ENCODE measurements at regions not wholly inside any gene's neighbourhood (a gene's known extent, or its start where the extent isn't known, plus 50 kb on each side); places are given as distances from the start of the nearest gene placed in this dataset.

GRCh38 chr10:33815776-33816175, 481.3 kb upstream of the NRP1 start:
- no peaks in the 10 kb centered on the region for H3K9me3 ChIP-seq
- H3K27me3 ChIP-seq: no peaks in the 10 kb centered on the region
- no peak overlapping the region for H3K4me3 ChIP-seq
- no peak for DNase-seq (ENCODE audit: low spot score in 2 of 2)
- intact Hi-C loops (cut with DNase I): no loop called here
- TF ChIP-seq, protein P1, sequence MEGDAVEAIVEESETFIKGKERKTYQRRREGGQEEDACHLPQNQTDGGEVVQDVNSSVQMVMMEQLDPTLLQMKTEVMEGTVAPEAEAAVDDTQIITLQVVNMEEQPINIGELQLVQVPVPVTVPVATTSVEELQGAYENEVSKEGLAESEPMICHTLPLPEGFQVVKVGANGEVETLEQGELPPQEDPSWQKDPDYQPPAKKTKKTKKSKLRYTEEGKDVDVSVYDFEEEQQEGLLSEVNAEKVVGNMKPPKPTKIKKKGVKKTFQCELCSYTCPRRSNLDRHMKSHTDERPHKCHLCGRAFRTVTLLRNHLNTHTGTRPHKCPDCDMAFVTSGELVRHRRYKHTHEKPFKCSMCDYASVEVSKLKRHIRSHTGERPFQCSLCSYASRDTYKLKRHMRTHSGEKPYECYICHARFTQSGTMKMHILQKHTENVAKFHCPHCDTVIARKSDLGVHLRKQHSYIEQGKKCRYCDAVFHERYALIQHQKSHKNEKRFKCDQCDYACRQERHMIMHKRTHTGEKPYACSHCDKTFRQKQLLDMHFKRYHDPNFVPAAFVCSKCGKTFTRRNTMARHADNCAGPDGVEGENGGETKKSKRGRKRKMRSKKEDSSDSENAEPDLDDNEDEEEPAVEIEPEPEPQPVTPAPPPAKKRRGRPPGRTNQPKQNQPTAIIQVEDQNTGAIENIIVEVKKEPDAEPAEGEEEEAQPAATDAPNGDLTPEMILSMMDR (IDR thresholded peaks at IDR 0.05): no peak
- H3K4me1 ChIP-seq: no peaks in the 10 kb centered on the region
- no peaks in the 10 kb centered on the region for H3K36me3 ChIP-seq
- no peak overlapping the region for H3K27ac ChIP-seq

DNA sequence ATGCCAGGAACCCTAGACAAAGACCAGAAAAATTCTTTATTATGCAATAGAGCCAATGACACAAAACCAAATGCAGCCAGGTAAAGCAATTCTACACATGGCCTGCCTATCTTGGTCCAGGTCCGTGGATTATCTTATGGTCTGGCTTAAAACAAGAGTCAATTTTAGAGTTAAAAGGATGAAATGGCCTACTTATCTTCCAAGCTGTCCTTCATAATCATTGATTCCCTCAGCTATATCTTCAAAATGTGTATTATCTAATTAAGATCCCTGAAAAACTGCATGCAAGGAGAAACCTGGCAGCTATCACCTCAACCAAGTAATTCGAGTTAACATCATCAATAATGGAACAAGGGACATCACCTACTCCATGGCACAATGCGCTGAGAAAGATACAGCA, 479.4 kb upstream of the NRP1 start:
- no peaks in the 10 kb centered on the region for H3K4me1 ChIP-seq
- no peaks in the 10 kb centered on the region for H3K27me3 ChIP-seq
- intact Hi-C loops (cut with DNase I): no loop called here
- no peaks in the 10 kb centered on the region for H3K36me3 ChIP-seq
- DNase-seq (ENCODE audit: low spot score in 2 of 2): no peak
- TF ChIP-seq, protein P1 (IDR thresholded peaks at IDR 0.05): no peak
- H3K9me3 ChIP-seq: no peaks in the 10 kb centered on the region
- H3K27ac ChIP-seq: no peak overlapping the region
- no peak overlapping the region for H3K4me3 ChIP-seq

DNA sequence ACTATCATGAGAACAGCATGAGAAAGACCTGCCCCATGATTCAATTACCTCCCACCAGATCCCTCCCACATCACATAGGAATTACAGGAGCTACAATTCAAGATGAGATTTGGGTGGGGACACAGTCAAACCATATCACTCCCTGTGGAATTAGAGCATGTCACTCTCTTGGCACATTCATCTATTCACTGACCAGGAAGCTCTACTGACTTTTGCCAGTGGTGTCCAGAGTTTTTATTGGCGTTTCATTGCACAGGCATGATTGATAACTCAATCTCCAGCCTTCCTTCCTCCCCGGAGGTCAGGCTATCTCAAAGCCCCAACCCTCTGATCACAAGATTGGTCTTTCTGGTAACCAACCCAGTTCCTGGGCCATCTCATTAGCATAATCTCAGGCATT, 478.9 kb upstream of the NRP1 start:
- Histone ChIP-seq H3K27ac (no peak overlapping the region), H3K4me3 (no peak overlapping the region), H3K4me1 (no peaks in the 10 kb centered on the region), H3K27me3 (no peaks in the 10 kb centered on the region), H3K36me3 (no peaks in the 10 kb centered on the region), H3K9me3 (no peaks in the 10 kb centered on the region)
- no peak for DNase-seq (ENCODE audit: low spot score in 2 of 2)
- TF ChIP-seq, protein P1 (IDR thresholded peaks at IDR 0.05): no peak
- intact Hi-C loops (cut with DNase I): no loop called here

DNA sequence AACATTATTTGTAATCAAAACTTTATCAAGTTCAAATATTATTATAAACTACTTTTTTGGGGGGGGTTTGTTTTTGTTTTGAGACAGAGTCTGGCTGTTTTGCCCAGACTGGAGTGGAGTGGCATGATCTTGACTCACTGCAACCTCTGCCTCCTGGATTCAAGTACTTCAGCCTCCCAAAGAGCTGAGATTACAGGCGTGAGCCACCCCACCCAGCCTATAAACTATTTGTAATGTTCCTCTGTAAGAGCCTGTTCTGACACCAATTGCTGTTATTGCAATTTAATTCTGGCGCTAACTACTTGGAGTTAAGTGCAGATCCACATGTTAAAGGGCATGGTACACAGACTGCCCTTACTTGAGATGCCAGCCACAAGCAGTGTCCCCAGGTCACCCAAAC, 478.1 kb upstream of the NRP1 start:
- H3K36me3 ChIP-seq: no peaks in the 10 kb centered on the region
- TF ChIP-seq, protein P1 (IDR thresholded peaks at IDR 0.05): no peak
- intact Hi-C loops (cut with DNase I): no loop called here
- no peak overlapping the region for H3K4me3 ChIP-seq
- H3K27ac ChIP-seq: no peak overlapping the region
- no peaks in the 10 kb centered on the region for H3K9me3 ChIP-seq
- H3K27me3 ChIP-seq: no peaks in the 10 kb centered on the region
- no peak for DNase-seq (ENCODE audit: low spot score in 2 of 2)
- no peaks in the 10 kb centered on the region for H3K4me1 ChIP-seq

GRCh38 chr10:33810986-33811385, 476.5 kb upstream of the NRP1 start:
- no peaks in the 10 kb centered on the region for H3K27me3 ChIP-seq
- H3K27ac ChIP-seq: no peak overlapping the region
- no peak for DNase-seq (ENCODE audit: low spot score in 2 of 2)
- no peak overlapping the region for H3K4me3 ChIP-seq
- H3K9me3 ChIP-seq: no peaks in the 10 kb centered on the region
- no peaks in the 10 kb centered on the region for H3K36me3 ChIP-seq
- H3K4me1 ChIP-seq: no peaks in the 10 kb centered on the region
- intact Hi-C loops (cut with DNase I): no loop called here
- TF ChIP-seq, protein P1 (IDR thresholded peaks at IDR 0.05): no peak

DNA sequence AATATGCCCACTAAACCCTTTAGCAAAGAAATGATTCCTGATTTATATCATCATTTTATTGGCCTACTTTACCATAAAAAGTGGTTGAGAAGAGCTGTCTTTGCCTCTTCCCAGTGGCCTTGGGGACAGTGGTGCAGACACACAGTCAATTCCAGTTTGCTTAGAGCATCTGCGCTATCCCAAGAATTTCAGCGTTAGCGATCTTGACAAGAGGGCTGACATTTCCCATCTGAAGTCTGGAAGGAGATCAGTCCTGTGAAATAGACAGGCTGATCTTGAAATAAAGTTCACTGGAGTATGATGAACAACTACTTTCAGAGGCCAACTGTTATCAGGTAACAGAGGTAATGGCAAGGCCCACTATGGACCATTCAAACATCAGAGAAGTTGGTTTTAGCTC, 475.3 kb upstream of the NRP1 start:
- intact Hi-C loops (cut with DNase I): no loop called here
- DNase-seq (ENCODE audit: low spot score in 2 of 2): no peak
- Histone ChIP-seq H3K9me3 (no peaks in the 10 kb centered on the region), H3K27me3 (no peaks in the 10 kb centered on the region), H3K4me3 (no peak overlapping the region), H3K4me1 (no peaks in the 10 kb centered on the region), H3K27ac (no peak overlapping the region), H3K36me3 (no peaks in the 10 kb centered on the region)
- TF ChIP-seq, protein P1 (IDR thresholded peaks at IDR 0.05): no peak

Measured in ascending aorta (tissue), 2 donors.